Heart right ventricle (tissue), 16 donors: ENCODE measurements at regions not wholly inside any gene's neighbourhood (a gene's known extent, or its start where the extent isn't known, plus 50 kb on each side); places are given as distances from the start of the nearest gene placed in this dataset.

ENCODE experiments used
- ATAC-seq, 8 donors: fragments of 200-7000 bp; cut with Tn5 transposase; one replicate each; pipeline ENCODE4 v1.9.1; 2020; ENCODE audit warnings: mild to moderate bottlenecking in 8 of 8, moderate library complexity in 8 of 8, moderate number of reproducible peaks in 1 of 8
- DNase-seq, 2 donors: peaks; one replicate each; pipeline ENCODE4 v3.0.0-alpha.2; 2020
- H3K27ac ChIP-seq, 10 donors: fragments of 200-600 bp; sonication (generic) in 2 of 10; one replicate each; pipeline versions ENCODE4 v1.5.0 to v1.8.0; 2020 to 2022; ENCODE audit warnings: mild to moderate bottlenecking in 3 of 10
- H3K27me3 ChIP-seq, 7 donors: fragments of 200-600 bp; one replicate each; pipeline ENCODE4 v1.8.0; 2021 to 2022; ENCODE audit warnings: mild to moderate bottlenecking in 2 of 7
- H3K36me3 ChIP-seq, 9 donors: fragments of 200-600 bp; sonication (generic) in 1 of 9; one replicate each; pipeline versions ENCODE4 v1.5.0 to v1.8.0; 2020 to 2022; ENCODE audit warnings: mild to moderate bottlenecking in 2 of 9
- H3K4me1 ChIP-seq, 9 donors: fragments of 200-600 bp; sonication (generic) in 1 of 9; one replicate each; pipeline versions ENCODE4 v1.5.0 to v1.8.0; 2020 to 2022; ENCODE audit warnings: mild to moderate bottlenecking in 4 of 9
- H3K4me3 ChIP-seq, 10 donors: fragments of 200-600 bp; sonication (generic) in 2 of 10; one replicate each; pipeline versions ENCODE4 v1.5.0 to v1.8.0; 2020 to 2022; ENCODE audit warnings: mild to moderate bottlenecking in 7 of 10, moderate library complexity in 2 of 10
- H3K9me3 ChIP-seq, 11 donors: fragments of 200-600 bp in 10 of 11; sonication (generic) in 2 of 11; one replicate each; pipeline versions ENCODE4 v1.5.0 to v1.8.0; 2013 to 2022; ENCODE audit warnings: mild to moderate bottlenecking in 2 of 11, control low read depth in 1 of 11, moderate library complexity in 1 of 11
- CTCF ChIP-seq, 9 donors: fragments of 200-600 bp; sonication (generic) in 2 of 9; IDR thresholded peaks; one replicate each; pipeline versions ENCODE4 v1.5.0 to v1.8.0; 2021 to 2022; ENCODE audit warnings: antibody characterized with exemption in 9 of 9, mild to moderate bottlenecking in 5 of 9, moderate library complexity in 1 of 9
- WGBS, 2 donors: extraction: QIAGEN DNeasy Blood & Tissue Kit; methylation state at CpG; one replicate each; pipeline ENCODE4 v1.1.7; 2013; ENCODE audit warnings: inconsistent platforms in 1 of 2; 5-methylcytosine and 5-hydroxymethylcytosine counted together
- intact Hi-C, 10 donors: fragments of 100-400 bp; cut with DNase I; formaldehyde crosslinking; loops; one replicate each; pipeline versions ENCODE4 v1.11.1 to v1.14.2; 2022
- donor health status: Arrhythmogenic right ventricular cardiomyopathy.
- donor health status: ischemic (EF 13 %, LVEDD 7.1; RV severe dilation, severe dysfunction).
- donor health status: healthy with polysubstance abuse.
- donor health status: DM: no; HTN: yes; CAD: no.
- donor health status: DM: no; HTN: no; CAD: no.
- donor health status: ischemic (EF 25% LVEDD 6.9; RV normal size, moderate dysfunction).
- donor health status: ischemic (EF 25% LVEDD 5.7; RV mildly dilated, moderate dysfunction).
- donor health status: healthy.
- donor health status: DM: yes; HTN: yes; CAD: no.
- donor health status: Ischemic cardiomyopathy.
- donor health status: ischemic (EF 35%, LVEDD 5.7; RV mildly dilated, moderate dysfunction).
- donor health status: nonischemic (EF 11% LVEDD 7.7; RV severe dilation, severe dysfunction).
- donor health status: DM: yes; HTN: yes; CAD: no.
- donor health status: PGD.
- donor health status: ischemic (EF 29% LVEDD 5.4; RV normal size, mild dysfunction).
- donor health status: nonischemic (EF 23%, LVEDD 6.1; RV moderate dilation, normal function).

GRCh38 chr16:47927330-47927729, 228.5 kb downstream of the ABCC12 start:
- Histone ChIP-seq H3K27me3 (no peaks in the 10 kb centered on the region), H3K36me3 (no peaks in the 10 kb centered on the region), H3K9me3 (no peaks in the 10 kb centered on the region), H3K27ac (no peak overlapping the region), H3K4me1 (no peaks in the 10 kb centered on the region), H3K4me3 (no peak overlapping the region)
- DNase-seq (no peak), ATAC-seq (no peak)
- 96 to 97% methylated on average over 6 of the region's 6 CpGs for WGBS, 2 donors
- intact Hi-C loops = no loop called here
- no peak for TF ChIP-seq CTCF (IDR thresholded peaks at IDR 0.05)

- H3K4me1 ChIP-seq = no peaks in the 10 kb centered on the region
- H3K27me3 ChIP-seq = no peaks in the 10 kb centered on the region
- intact Hi-C loops = no loop called here
- no peak overlapping the region for H3K27ac ChIP-seq
- ATAC-seq (no peak), DNase-seq (no peak)
- no peak for TF ChIP-seq CTCF (IDR thresholded peaks at IDR 0.05)
- no peaks in the 10 kb centered on the region for H3K36me3 ChIP-seq
- no peak overlapping the region for H3K4me3 ChIP-seq
- no peaks in the 10 kb centered on the region for H3K9me3 ChIP-seq
- 91 to 93% methylated on average over 8 of the region's 8 CpGs for WGBS, 2 donors
Measured at GRCh38 chr16:47925811-47926460, 229.9 kb downstream of the ABCC12 start.

- H3K36me3 ChIP-seq = no peaks in the 10 kb centered on the region
- no peak for ATAC-seq
- 89 to 91% methylated on average over 2 of the region's 2 CpGs for whole genome bisulfite sequencing, 2 donors
- intact Hi-C loops = no loop called here
- no peak overlapping the region for H3K27ac ChIP-seq
- DNase-seq = no peak
- H3K9me3 ChIP-seq = no peaks in the 10 kb centered on the region
- no peak for TF ChIP-seq CTCF (IDR thresholded peaks at IDR 0.05)
- no peaks in the 10 kb centered on the region for H3K4me1 ChIP-seq
- no peaks in the 10 kb centered on the region for H3K27me3 ChIP-seq
- H3K4me3 ChIP-seq = no peak overlapping the region
Measured at GRCh38 chr16:47924950-47925349, 230.8 kb downstream of the ABCC12 start.

GRCh38 chr16:47921535-47921934, 234.3 kb downstream of the ABCC12 start:
- Histone ChIP-seq H3K4me1 (no peaks in the 10 kb centered on the region), H3K9me3 (no peaks in the 10 kb centered on the region), H3K27me3 (no peaks in the 10 kb centered on the region), H3K4me3 (no peak overlapping the region), H3K36me3 (no peaks in the 10 kb centered on the region), H3K27ac (no peak overlapping the region)
- 63 to 71% methylated on average over 1 of the region's 1 CpG for WGBS, 2 donors
- TF ChIP-seq CTCF (IDR thresholded peaks at IDR 0.05) = no peak
- intact Hi-C loops = no loop called here
- ATAC-seq (no peak), DNase-seq (no peak)
